Peyer's patch (tissue), 4 donors: ENCODE measurements at regions not wholly inside any gene's neighbourhood (a gene's known extent, or its start where the extent isn't known, plus 50 kb on each side); places are given as distances from the start of the nearest gene placed in this dataset.

ENCODE experiments used
- DNase-seq, 3 donors: peaks; one replicate each; pipeline ENCODE4 v3.0.0-alpha.2; 2017 to 2019
- H3K27ac ChIP-seq, 4 donors: fragments of 200-600 bp; sonication (generic); one replicate each; pipeline ENCODE4 v1.5.1; 2016 to 2019
- H3K27me3 ChIP-seq, 2 donors: fragments of 200-600 bp; sonication (generic); one replicate each; pipeline ENCODE4 v1.5.1; 2019
- H3K36me3 ChIP-seq, 3 donors: fragments of 200-600 bp; sonication (generic); one replicate each; pipeline ENCODE4 v1.5.1; 2016 to 2019
- H3K4me1 ChIP-seq, 4 donors: fragments of 200-600 bp; sonication (generic); one replicate each; pipeline ENCODE4 v1.5.1; 2016 to 2019
- H3K4me3 ChIP-seq, 4 donors: fragments of 200-600 bp; sonication (generic); 1 replicate in 3 of 4; 2 replicates in 1 of 4; pipeline ENCODE4 v1.5.1; 2016 to 2019; ENCODE audit warnings: mild to moderate bottlenecking in 1 of 4
- H3K9me3 ChIP-seq, 4 donors: fragments of 200-600 bp; sonication (generic); one replicate each; pipeline ENCODE4 v1.5.1; 2016 to 2019; ENCODE audit warnings: mild to moderate bottlenecking in 1 of 4
- POLR2A ChIP-seq, 2 donors: fragments of 450-650 bp; IDR thresholded peaks; one replicate each; pipeline ENCODE4 v1.5.1; 2017; ENCODE audit warnings: antibody characterized with exemption in 2 of 2, mild to moderate bottlenecking in 2 of 2, moderate library complexity in 2 of 2
- TF ChIP-seq, protein P1 (sequence below), 6 experiments: fragments of 450-650 bp in 4 of 6; fragments of 200-600 bp in 2 of 6; sonication (generic) in 1 of 6; IDR thresholded peaks; one replicate each; pipeline ENCODE4 v1.5.1; 2017 to 2019; ENCODE audit warnings: antibody characterized with exemption in 6 of 6, mild to moderate bottlenecking in 3 of 6, moderate library complexity in 1 of 6

DNA sequence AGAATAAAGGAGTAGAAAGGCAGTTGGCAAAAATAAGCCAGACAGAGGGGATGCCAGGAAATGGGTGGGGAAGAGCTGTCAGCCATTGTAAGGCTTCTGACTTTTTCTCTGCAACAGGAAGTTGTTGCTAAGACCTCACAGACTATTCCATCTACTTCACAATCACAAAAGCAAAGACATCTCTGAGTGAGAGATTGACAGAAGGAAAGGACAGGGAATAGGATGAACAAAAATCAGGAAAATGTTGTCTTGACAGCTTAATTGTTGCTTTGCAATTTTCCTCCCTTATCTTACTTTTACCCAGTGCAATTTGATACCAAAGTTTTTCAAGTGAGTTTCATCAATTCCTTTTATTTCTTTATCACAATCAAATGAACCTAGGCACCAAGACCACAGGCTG is 291.2 kb downstream of the CBLN4 start:
- DNase-seq: no peak
- Histone ChIP-seq H3K4me1 (no peaks in the 10 kb centered on the region), H3K27ac (no peak overlapping the region), H3K9me3 (no peaks in the 10 kb centered on the region), H3K36me3 (no peaks in the 10 kb centered on the region), H3K4me3 (no peak overlapping the region), H3K27me3 (no peaks in the 10 kb centered on the region)
- TF ChIP-seq, protein P1, sequence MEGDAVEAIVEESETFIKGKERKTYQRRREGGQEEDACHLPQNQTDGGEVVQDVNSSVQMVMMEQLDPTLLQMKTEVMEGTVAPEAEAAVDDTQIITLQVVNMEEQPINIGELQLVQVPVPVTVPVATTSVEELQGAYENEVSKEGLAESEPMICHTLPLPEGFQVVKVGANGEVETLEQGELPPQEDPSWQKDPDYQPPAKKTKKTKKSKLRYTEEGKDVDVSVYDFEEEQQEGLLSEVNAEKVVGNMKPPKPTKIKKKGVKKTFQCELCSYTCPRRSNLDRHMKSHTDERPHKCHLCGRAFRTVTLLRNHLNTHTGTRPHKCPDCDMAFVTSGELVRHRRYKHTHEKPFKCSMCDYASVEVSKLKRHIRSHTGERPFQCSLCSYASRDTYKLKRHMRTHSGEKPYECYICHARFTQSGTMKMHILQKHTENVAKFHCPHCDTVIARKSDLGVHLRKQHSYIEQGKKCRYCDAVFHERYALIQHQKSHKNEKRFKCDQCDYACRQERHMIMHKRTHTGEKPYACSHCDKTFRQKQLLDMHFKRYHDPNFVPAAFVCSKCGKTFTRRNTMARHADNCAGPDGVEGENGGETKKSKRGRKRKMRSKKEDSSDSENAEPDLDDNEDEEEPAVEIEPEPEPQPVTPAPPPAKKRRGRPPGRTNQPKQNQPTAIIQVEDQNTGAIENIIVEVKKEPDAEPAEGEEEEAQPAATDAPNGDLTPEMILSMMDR (IDR thresholded peaks at IDR 0.05): no peak
- TF ChIP-seq POLR2A (IDR thresholded peaks at IDR 0.05): no peak

DNA sequence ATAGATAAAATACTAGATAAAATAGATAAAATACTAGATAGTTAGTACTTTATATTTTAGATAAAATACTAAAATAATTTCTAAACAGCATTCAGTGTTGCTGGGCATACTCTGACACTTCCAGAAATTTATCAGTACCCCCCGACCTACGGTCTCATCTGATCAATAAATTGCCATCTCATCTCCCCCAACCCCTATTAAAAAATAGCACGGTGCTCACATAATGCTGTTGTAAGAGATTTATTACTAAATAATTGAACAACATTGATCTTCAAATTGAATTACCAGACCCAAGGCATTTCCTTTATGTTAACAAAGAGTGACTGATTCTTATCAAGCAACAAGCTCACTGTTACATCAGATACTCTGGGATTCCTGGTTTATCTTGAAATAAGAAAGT is 300.9 kb downstream of the CBLN4 start:
- TF ChIP-seq, protein P1 (IDR thresholded peaks at IDR 0.05): no peak
- TF ChIP-seq POLR2A (IDR thresholded peaks at IDR 0.05): no peak
- Histone ChIP-seq H3K9me3 (no peaks in the 10 kb centered on the region), H3K27ac (no peak overlapping the region), H3K4me3 (no peak overlapping the region), H3K4me1 (no peaks in the 10 kb centered on the region), H3K36me3 (no peaks in the 10 kb centered on the region), H3K27me3 (no peaks in the 10 kb centered on the region)
- no peak for DNase-seq

DNA sequence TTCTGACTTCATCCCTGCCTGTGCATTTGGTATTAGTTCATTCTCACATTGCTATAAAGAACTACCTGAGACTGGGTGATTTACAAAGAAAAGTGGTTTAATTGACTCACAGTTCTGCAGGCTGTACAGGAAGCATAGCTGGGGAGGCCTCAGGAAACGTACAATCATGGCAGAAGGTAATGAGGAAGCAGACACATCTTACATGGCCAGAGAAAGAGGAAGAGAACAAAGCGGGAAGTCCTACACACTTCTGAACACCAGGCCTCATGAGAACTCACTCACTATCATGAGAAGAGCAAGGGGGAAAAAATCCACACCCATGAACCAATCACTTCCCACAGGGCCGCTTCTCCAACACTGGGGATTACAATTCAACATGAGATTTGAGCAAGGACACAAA is 303.9 kb downstream of the CBLN4 start:
- Histone ChIP-seq H3K9me3 (no peaks in the 10 kb centered on the region), H3K27ac (no peak overlapping the region), H3K4me3 (no peak overlapping the region), H3K4me1 (no peaks in the 10 kb centered on the region), H3K27me3 (no peaks in the 10 kb centered on the region), H3K36me3 (no peaks in the 10 kb centered on the region)
- DNase-seq: no peak
- TF ChIP-seq POLR2A (IDR thresholded peaks at IDR 0.05): no peak
- TF ChIP-seq, protein P1 (IDR thresholded peaks at IDR 0.05): no peak

- H3K27ac ChIP-seq: no peak overlapping the region
- no peaks in the 10 kb centered on the region for H3K9me3 ChIP-seq
- no peak for DNase-seq
- TF ChIP-seq POLR2A (IDR thresholded peaks at IDR 0.05): no peak
- TF ChIP-seq, protein P1 (IDR thresholded peaks at IDR 0.05): no peak
- no peaks in the 10 kb centered on the region for H3K36me3 ChIP-seq
- H3K4me3 ChIP-seq: no peak overlapping the region
- H3K27me3 ChIP-seq: no peaks in the 10 kb centered on the region
- no peaks in the 10 kb centered on the region for H3K4me1 ChIP-seq
Measured at GRCh38 chr20:55696520-55696919, 308.8 kb downstream of the CBLN4 start.

DNA sequence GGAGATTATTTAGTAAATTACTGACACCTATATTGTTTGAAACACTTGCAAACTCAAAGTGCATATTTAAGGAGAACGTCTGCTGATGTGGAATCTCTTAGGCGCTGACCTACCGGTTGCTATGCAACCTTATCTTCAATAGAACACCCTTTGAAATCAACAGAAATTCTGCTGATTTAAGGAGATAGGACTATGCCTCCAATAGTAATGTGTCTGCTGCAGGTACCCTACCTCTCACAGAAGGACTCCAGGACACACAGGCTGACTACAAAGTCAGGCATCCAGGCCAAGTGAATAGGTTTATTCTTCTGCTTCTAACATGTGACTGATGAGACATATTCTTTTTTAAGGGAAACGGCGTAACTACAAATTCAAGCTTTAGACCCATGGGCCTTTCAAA is 311.7 kb downstream of the CBLN4 start:
- no peak overlapping the region for H3K27ac ChIP-seq
- no peaks in the 10 kb centered on the region for H3K4me1 ChIP-seq
- H3K27me3 ChIP-seq: no peaks in the 10 kb centered on the region
- TF ChIP-seq, protein P1 (IDR thresholded peaks at IDR 0.05): no peak
- no peak for TF ChIP-seq POLR2A (IDR thresholded peaks at IDR 0.05)
- DNase-seq: no peak
- H3K36me3 ChIP-seq: no peaks in the 10 kb centered on the region
- no peak overlapping the region for H3K4me3 ChIP-seq
- H3K9me3 ChIP-seq: no peaks in the 10 kb centered on the region

DNA sequence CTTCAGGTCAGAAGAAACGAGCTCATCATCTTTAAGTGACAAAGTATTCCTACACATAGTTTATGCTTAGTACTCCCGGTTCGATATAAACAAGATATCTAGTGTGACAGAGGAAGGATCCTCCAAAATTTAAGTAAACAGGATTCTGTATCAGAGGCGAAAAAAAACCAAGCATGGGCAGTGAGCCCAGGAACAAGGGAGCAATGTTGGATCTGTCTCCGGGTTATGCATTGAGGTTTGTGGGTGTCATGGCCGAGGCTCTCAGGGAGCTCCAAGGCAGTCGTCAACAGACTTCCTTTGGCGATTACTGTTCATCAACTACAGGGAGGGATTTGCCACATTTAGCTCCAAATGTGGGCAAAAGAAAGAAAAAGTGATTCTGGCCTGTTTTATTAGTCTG is 319.5 kb downstream of the CBLN4 start:
- no peaks in the 10 kb centered on the region for H3K9me3 ChIP-seq
- H3K36me3 ChIP-seq: no peaks in the 10 kb centered on the region
- no peak overlapping the region for H3K4me3 ChIP-seq
- no peaks in the 10 kb centered on the region for H3K27me3 ChIP-seq
- no peak overlapping the region for H3K27ac ChIP-seq
- H3K4me1 ChIP-seq: no peaks in the 10 kb centered on the region
- no peak for TF ChIP-seq POLR2A (IDR thresholded peaks at IDR 0.05)
- TF ChIP-seq, protein P1 (IDR thresholded peaks at IDR 0.05): no peak
- DNase-seq: no peak
